ENCODE measurements at regions not wholly inside any gene's neighbourhood (a gene's known extent, or its start where the extent isn't known, plus 50 kb on each side); places are given as distances from the start of the nearest gene placed in this dataset.

- DNase-seq (ENCODE audit: low spot score in 2 of 2) = no peak
- no peak overlapping the region for H3K4me3 ChIP-seq (ENCODE audit: low read depth, poor library complexity, severe bottlenecking)
- 86 to 100% methylated on average over 1 of the region's 1 CpG for WGBS, 2 donors
- intact Hi-C loops (cut with DNase I; ENCODE audit: low total_unique reads) = no loop called here
- no peak for TF ChIP-seq CTCF (IDR thresholded peaks at IDR 0.05)
- TF ChIP-seq POLR2A (IDR thresholded peaks at IDR 0.05) = no peak
These were observed 57.2 kb upstream of the NTF3 start for GRCh38 chr12:5374713-5375112.

- intact Hi-C loops (cut with DNase I; ENCODE audit: low total_unique reads) = no loop called here
- H3K4me3 ChIP-seq (ENCODE audit: low read depth, poor library complexity, severe bottlenecking) = no peak overlapping the region
- no peak for TF ChIP-seq POLR2A (IDR thresholded peaks at IDR 0.05)
- no peak for TF ChIP-seq CTCF (IDR thresholded peaks at IDR 0.05)
- DNase-seq (ENCODE audit: low spot score in 2 of 2) = no peak
- 84 to 89% methylated on average over 5 of the region's 5 CpGs for WGBS, 2 donors
These were observed 56.2 kb upstream of the NTF3 start for GRCh38 chr12:5375547-5376295.

DNA sequence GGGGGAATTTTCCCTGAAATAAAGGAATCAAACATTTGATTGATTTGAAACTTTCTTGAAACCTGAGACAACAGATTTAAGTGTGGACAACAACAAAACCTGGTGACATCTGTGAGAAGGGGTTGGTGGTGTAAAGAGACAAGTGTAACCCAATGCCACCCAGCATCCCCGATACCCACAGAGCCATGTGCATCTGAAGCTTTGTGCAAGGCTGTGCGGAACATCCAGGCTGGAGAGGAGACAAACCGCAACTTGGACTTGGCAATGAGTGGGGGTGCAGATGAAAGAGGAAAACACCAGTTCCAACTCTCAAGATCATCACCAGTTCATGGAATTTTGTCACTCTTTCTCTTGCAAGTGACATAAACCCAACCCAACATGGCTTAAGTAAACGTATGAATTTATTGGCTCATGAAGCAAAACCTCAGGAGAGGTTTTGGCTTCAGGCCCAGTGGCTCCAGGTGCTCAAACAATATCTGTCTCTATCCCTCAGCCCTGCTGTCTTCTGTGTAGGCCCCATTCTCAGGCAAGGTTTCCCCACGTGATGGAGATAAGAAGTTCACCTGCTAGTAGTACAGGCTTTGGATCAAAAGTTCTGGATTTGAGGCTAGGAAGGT is 55.2 kb upstream of the NTF3 start:
- WGBS, 2 donors = 62 to 64% methylated on average over 5 of the region's 5 CpGs
- intact Hi-C loops (cut with DNase I; ENCODE audit: low total_unique reads) = no loop called here
- TF ChIP-seq POLR2A (IDR thresholded peaks at IDR 0.05) (no peak), CTCF (IDR thresholded peaks at IDR 0.05) (no peak)
- H3K4me3 ChIP-seq (ENCODE audit: low read depth, poor library complexity, severe bottlenecking) = no peak overlapping the region
- no peak for DNase-seq (ENCODE audit: low spot score in 2 of 2)

DNA sequence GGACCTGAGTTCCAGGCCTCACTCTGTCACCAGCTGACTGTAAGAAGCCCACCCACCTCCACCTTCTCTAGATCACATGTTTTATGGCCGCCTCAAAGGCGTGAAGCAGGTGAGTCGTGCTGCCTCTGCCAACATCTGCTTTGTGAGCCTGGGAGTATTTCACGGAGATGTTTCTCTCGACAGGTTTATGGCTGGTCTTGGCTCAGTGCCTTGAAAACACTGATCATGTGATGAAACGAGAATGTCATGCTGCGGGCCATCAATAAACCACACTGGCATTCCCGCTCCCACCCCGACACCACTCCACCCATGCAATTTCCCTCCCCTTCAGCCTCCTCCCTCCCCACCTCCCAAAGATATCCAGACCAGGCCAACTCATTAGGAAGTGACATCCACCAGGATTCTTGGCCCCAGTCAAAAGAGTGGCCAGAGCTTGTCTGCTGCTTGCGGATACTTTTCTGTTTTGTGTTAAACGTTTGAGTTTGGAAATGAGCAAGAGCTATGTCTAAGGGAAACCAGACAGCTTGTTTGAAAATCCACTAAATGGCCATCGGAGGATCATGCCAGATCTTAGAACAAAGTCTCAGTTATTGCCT is 53.8 kb upstream of the NTF3 start:
- TF ChIP-seq POLR2A (IDR thresholded peaks at IDR 0.05) (no peak), CTCF (IDR thresholded peaks at IDR 0.05) (no peak)
- intact Hi-C loops (cut with DNase I; ENCODE audit: low total_unique reads) = no loop called here
- DNase-seq (ENCODE audit: low spot score in 2 of 2) = no peak
- 25 to 38% methylated on average over 12 of the region's 12 CpGs for WGBS, 2 donors
- no peak overlapping the region for H3K4me3 ChIP-seq (ENCODE audit: low read depth, poor library complexity, severe bottlenecking)

DNA sequence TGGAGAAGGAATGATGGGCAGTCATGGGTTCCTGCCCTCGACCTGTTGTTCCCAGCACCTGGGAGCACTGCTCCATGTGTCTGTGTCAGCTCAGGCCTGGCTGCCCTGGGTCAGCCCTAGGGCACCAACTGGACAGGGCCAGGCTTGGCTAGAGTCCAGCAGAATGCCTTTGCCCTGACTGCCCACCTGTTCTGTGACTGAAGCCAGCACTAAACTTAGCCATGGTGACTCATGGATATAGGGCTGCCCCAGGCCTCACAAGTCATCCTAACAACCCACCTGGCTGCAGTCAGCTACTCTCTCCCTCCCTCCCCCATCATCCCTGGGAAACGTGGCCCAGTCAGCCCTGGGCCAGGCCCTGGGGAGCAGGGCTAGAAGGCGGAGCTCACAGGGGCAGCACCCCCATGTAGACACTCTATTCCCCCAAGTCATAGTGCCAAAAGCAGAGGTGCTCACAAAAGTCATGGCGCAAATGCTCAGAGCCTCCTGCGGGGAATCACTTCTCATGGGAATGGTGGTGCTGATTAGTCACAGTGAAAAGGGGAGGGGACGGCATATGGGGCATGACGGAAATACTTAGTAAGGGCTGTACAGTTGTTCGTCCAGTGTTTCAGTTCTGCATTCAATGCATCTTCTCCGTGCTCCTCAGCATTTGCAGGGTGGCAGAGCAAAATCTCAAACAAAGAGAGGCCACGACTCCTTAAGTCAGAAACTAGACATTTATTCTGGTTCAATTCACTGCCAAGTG is 52.0 kb upstream of the NTF3 start:
- no peak overlapping the region for H3K4me3 ChIP-seq (ENCODE audit: low read depth, poor library complexity, severe bottlenecking)
- DNase-seq (ENCODE audit: low spot score in 2 of 2) = no peak
- TF ChIP-seq POLR2A (IDR thresholded peaks at IDR 0.05) (no peak), CTCF (IDR thresholded peaks at IDR 0.05) (no peak)
- intact Hi-C loops (cut with DNase I; ENCODE audit: low total_unique reads) = no loop called here
- 74 to 77% methylated on average over 10 of the region's 10 CpGs for WGBS, 2 donors

Measured in lower leg skin (tissue), 4 donors.